ENCODE measurements at regions not wholly inside any gene's neighbourhood (a gene's known extent, or its start where the extent isn't known, plus 50 kb on each side); places are given as distances from the start of the nearest gene placed in this dataset.
"Not testable (repeated sequence)": the region's sequence is repeated elsewhere in the genome, so short reads cannot be mapped to it uniquely, and the experiment has no call there.

GRCh38 chr2:124986136-124986535 is 961.0 kb downstream of the CNTNAP5 start:
- no peaks in the 10 kb centered on the region for H3K27me3 Mint-ChIP-seq
- H3K27ac ChIP-seq (ENCODE audit: low read length in 2 of 2), result no peak overlapping the region
- peaks cover 0 to 2% (median 0%) of the 10 kb centered on the region in 3 donors for H3K9me3 ChIP-seq (ENCODE audit: control extremely low read depth in 1 of 3, control insufficient read depth in 2 of 3, insufficient read depth in 1 of 3, low read length in 2 of 3)
- H3K4me1 Mint-ChIP-seq, result no peaks in the 10 kb centered on the region
- H3K9me3 Mint-ChIP-seq (ENCODE audit: insufficient read depth), result peaks cover under 1% of the 10 kb centered on the region
- H3K4me2 ChIP-seq (replicated peaks; ENCODE audit: low read depth, low read length, poor library complexity, severe bottlenecking), result no peak overlapping the region
- no peak for DNase-seq
- no peak overlapping the region for H3K27ac Mint-ChIP-seq
- ChIA-PET POLR2A (no interaction called here), CTCF (no interaction called here)
- H3K4me3 ChIP-seq (ENCODE audit: control extremely low read depth in 1 of 5, extremely low read depth in 1 of 5, insufficient read depth in 1 of 5, low read depth in 2 of 5, low read length in 4 of 5), result no peak overlapping the region
- no peak overlapping the region for H3K4me3 Mint-ChIP-seq
- H3K4me1 ChIP-seq (ENCODE audit: control insufficient read depth in 2 of 2, insufficient read depth in 2 of 2, low read length in 2 of 2), result no peaks in the 10 kb centered on the region
- TF ChIP-seq CTCF (IDR thresholded peaks at IDR 0.05) (no peak), EZH2 (IDR thresholded peaks at IDR 0.05; ENCODE audit: borderline replicate concordance, insufficient read depth, low read depth, low read length, poor library complexity, severe bottlenecking) (no peak)
- H2AFZ ChIP-seq (ENCODE audit: insufficient read depth, low read depth, low read length, poor library complexity, severe bottlenecking), result no peak overlapping the region
- H3K9ac ChIP-seq (ENCODE audit: low read length), result no peak overlapping the region
- no peaks in the 10 kb centered on the region for H4K20me1 ChIP-seq (ENCODE audit: control insufficient read depth, insufficient read depth, low read length, poor library complexity, severe bottlenecking)
- no CpG with 5 or more reads among the region's 4 CpGs for WGBS (ENCODE audit: insufficient coverage)
- H3K36me3 ChIP-seq (replicated peaks in 1 of 2; ENCODE audit: control extremely low read depth in 1 of 2, control insufficient read depth in 1 of 2, extremely low read depth in 1 of 2, insufficient read depth in 2 of 2, low read length in 1 of 2), result no peaks in the 10 kb centered on the region
- no peaks in the 10 kb centered on the region for H3K79me2 ChIP-seq (ENCODE audit: control insufficient read depth, insufficient read depth, low read length)
- H3K27me3 ChIP-seq (replicated peaks in 1 of 4; ENCODE audit: control extremely low read depth in 1 of 4, control insufficient read depth in 3 of 4, insufficient read depth in 4 of 4, low read length in 3 of 4), result no peaks in the 10 kb centered on the region
- no peak for ATAC-seq (ENCODE audit: low read depth)
- intact Hi-C loops (cut with micrococcal nuclease), result no loop called here

GRCh38 chr2:124986870-124987269 is 961.8 kb downstream of the CNTNAP5 start:
- H3K4me1 ChIP-seq (ENCODE audit: control insufficient read depth in 2 of 2, insufficient read depth in 2 of 2, low read length in 2 of 2); ATAC-seq (ENCODE audit: low read depth); intact Hi-C loops (cut with micrococcal nuclease); H3K27me3 Mint-ChIP-seq; H3K4me2 ChIP-seq (replicated peaks; ENCODE audit: low read depth, low read length, poor library complexity, severe bottlenecking); H3K36me3 ChIP-seq (replicated peaks in 1 of 2; ENCODE audit: control extremely low read depth in 1 of 2, control insufficient read depth in 1 of 2, extremely low read depth in 1 of 2, insufficient read depth in 2 of 2, low read length in 1 of 2); H3K9me3 ChIP-seq (ENCODE audit: control extremely low read depth in 1 of 3, control insufficient read depth in 2 of 3, insufficient read depth in 1 of 3, low read length in 2 of 3); H3K9me3 Mint-ChIP-seq (ENCODE audit: insufficient read depth); H3K27me3 ChIP-seq (replicated peaks in 1 of 4; ENCODE audit: control extremely low read depth in 1 of 4, control insufficient read depth in 3 of 4, insufficient read depth in 4 of 4, low read length in 3 of 4); H3K4me3 Mint-ChIP-seq; H3K4me3 ChIP-seq (ENCODE audit: control extremely low read depth in 1 of 5, extremely low read depth in 1 of 5, insufficient read depth in 1 of 5, low read depth in 2 of 5, low read length in 4 of 5); H2AFZ ChIP-seq (ENCODE audit: insufficient read depth, low read depth, low read length, poor library complexity, severe bottlenecking); H4K20me1 ChIP-seq (ENCODE audit: control insufficient read depth, insufficient read depth, low read length, poor library complexity, severe bottlenecking); H3K79me2 ChIP-seq (ENCODE audit: control insufficient read depth, insufficient read depth, low read length); H3K9ac ChIP-seq (ENCODE audit: low read length); H3K27ac Mint-ChIP-seq; H3K27ac ChIP-seq (ENCODE audit: low read length in 2 of 2); H3K4me1 Mint-ChIP-seq; CTCF ChIA-PET; DNase-seq; POLR2A ChIA-PET: not testable (repeated sequence)
- 92% methylated on average over 8 of the region's 11 CpGs for WGBS (ENCODE audit: insufficient coverage)

- H3K4me1 ChIP-seq (ENCODE audit: control insufficient read depth in 2 of 2, insufficient read depth in 2 of 2, low read length in 2 of 2); H3K79me2 ChIP-seq (ENCODE audit: control insufficient read depth, insufficient read depth, low read length); H3K36me3 ChIP-seq (replicated peaks in 1 of 2; ENCODE audit: control extremely low read depth in 1 of 2, control insufficient read depth in 1 of 2, extremely low read depth in 1 of 2, insufficient read depth in 2 of 2, low read length in 1 of 2); H3K4me1 Mint-ChIP-seq; ATAC-seq (ENCODE audit: low read depth); POLR2A ChIA-PET; intact Hi-C loops (cut with micrococcal nuclease); H3K4me2 ChIP-seq (replicated peaks; ENCODE audit: low read depth, low read length, poor library complexity, severe bottlenecking); H2AFZ ChIP-seq (ENCODE audit: insufficient read depth, low read depth, low read length, poor library complexity, severe bottlenecking); CTCF ChIA-PET; H3K27me3 Mint-ChIP-seq; H3K4me3 Mint-ChIP-seq; H3K27ac Mint-ChIP-seq; H4K20me1 ChIP-seq (ENCODE audit: control insufficient read depth, insufficient read depth, low read length, poor library complexity, severe bottlenecking); H3K4me3 ChIP-seq (ENCODE audit: control extremely low read depth in 1 of 5, extremely low read depth in 1 of 5, insufficient read depth in 1 of 5, low read depth in 2 of 5, low read length in 4 of 5); H3K9ac ChIP-seq (ENCODE audit: low read length); H3K27me3 ChIP-seq (replicated peaks in 1 of 4; ENCODE audit: control extremely low read depth in 1 of 4, control insufficient read depth in 3 of 4, insufficient read depth in 4 of 4, low read length in 3 of 4); H3K9me3 Mint-ChIP-seq (ENCODE audit: insufficient read depth); H3K9me3 ChIP-seq (ENCODE audit: control extremely low read depth in 1 of 3, control insufficient read depth in 2 of 3, insufficient read depth in 1 of 3, low read length in 2 of 3); DNase-seq; H3K27ac ChIP-seq (ENCODE audit: low read length in 2 of 2): not testable (repeated sequence)
- WGBS (ENCODE audit: insufficient coverage), result 93% methylated on average over 20 of the region's 28 CpGs
These were observed 962.3 kb downstream of the CNTNAP5 start for GRCh38 chr2:124987436-124987835.
